HepG2 (cell line): ENCODE measurements at regions not wholly inside any gene's neighbourhood (a gene's known extent, or its start where the extent isn't known, plus 50 kb on each side); places are given as distances from the start of the nearest gene placed in this dataset.

Source experiments
- CCAR2 ChIP-seq: fragments of 200-400 bp; formaldehyde crosslinking; optimal IDR thresholded peaks from 2 replicates; pipeline ENCODE3; 2018; ENCODE audit warnings: low read depth, mild to moderate bottlenecking, low read length, moderate library complexity
- CREB3 ChIP-seq: sonication (generic); formaldehyde crosslinking; IDR thresholded peaks from 2 replicates; pipeline ENCODE4 v1.5.0; 2020; ENCODE audit warnings: missing genetic modification reagents
- HNF4A ChIP-seq: sonication (generic); formaldehyde crosslinking; IDR thresholded peaks from 2 replicates; pipeline ENCODE4 v1.4.0; 2020; ENCODE audit warnings: missing genetic modification reagents
- MXD4 ChIP-seq: IDR thresholded peaks from 2 replicates; pipeline ENCODE4 v1.6.1; 2016; ENCODE audit warnings: mild to moderate bottlenecking, missing biosample characterization, missing genetic modification reagents
- RARG ChIP-seq: sonication (generic); formaldehyde crosslinking; IDR thresholded peaks from 2 replicates; pipeline ENCODE4 v1.4.0; 2020; ENCODE audit warnings: low read depth, mild to moderate bottlenecking, missing genetic modification reagents
- REST ChIP-seq, 2 experiments: IDR thresholded peaks; 2 replicates each; pipeline ENCODE4 v1.6.1; 2011 to 2012; ENCODE audit warnings: low read length in 2 of 2, borderline replicate concordance in 1 of 2, low read depth in 1 of 2, mild to moderate bottlenecking in 1 of 2, moderate library complexity in 1 of 2
- TEAD3 ChIP-seq: optimal IDR thresholded peaks from 2 replicates; pipeline ENCODE3; 2016; ENCODE audit warnings: borderline replicate concordance
- XRCC5 ChIP-seq: fragments of 200-400 bp; formaldehyde crosslinking; optimal IDR thresholded peaks from 2 replicates; pipeline ENCODE3; 2017; ENCODE audit warnings: mild to moderate bottlenecking, low read length
- ZBTB21 ChIP-seq: sonication (generic); formaldehyde crosslinking; IDR thresholded peaks from 2 replicates; pipeline ENCODE4 v1.4.0; 2020; ENCODE audit warnings: missing genetic modification reagents
- ZBTB37 ChIP-seq: sonication (generic); formaldehyde crosslinking; IDR thresholded peaks from 2 replicates; pipeline ENCODE4 v1.4.0; 2020; ENCODE audit warnings: mild to moderate bottlenecking, missing genetic modification reagents
- ZBTB44 ChIP-seq: sonication (generic); formaldehyde crosslinking; IDR thresholded peaks from 2 replicates; pipeline ENCODE4 v1.4.0; 2020; ENCODE audit warnings: missing genetic modification reagents
- ZFP36L1 ChIP-seq: sonication (generic); formaldehyde crosslinking; IDR thresholded peaks from 2 replicates; pipeline ENCODE4 v1.8.0; 2022; ENCODE audit warnings: mild to moderate bottlenecking, missing genetic modification reagents, moderate library complexity
- ZFP91 ChIP-seq: sonication (generic); formaldehyde crosslinking; IDR thresholded peaks from 2 replicates; pipeline ENCODE4 v1.9.0; 2022; ENCODE audit warnings: missing genetic modification reagents, mild to moderate bottlenecking, borderline replicate concordance
- ZMAT3 ChIP-seq: sonication (generic); formaldehyde crosslinking; conservative IDR thresholded peaks from 2 replicates; pipeline ENCODE4 v1.7.0; 2021; ENCODE audit warnings: missing genetic modification reagents
- ZNF251 ChIP-seq: sonication (generic); formaldehyde crosslinking; IDR thresholded peaks from 2 replicates; pipeline ENCODE4 v1.9.0; 2021; ENCODE audit warnings: mild to moderate bottlenecking, missing genetic modification reagents
- ZNF414 ChIP-seq: sonication (generic); formaldehyde crosslinking; IDR thresholded peaks from 2 replicates; pipeline ENCODE4 v1.5.0; 2020; ENCODE audit warnings: missing genetic modification reagents
- ZNF441 ChIP-seq: sonication (generic); formaldehyde crosslinking; IDR thresholded peaks from 2 replicates; pipeline ENCODE4 v1.7.0; 2021; ENCODE audit warnings: missing genetic modification reagents, borderline replicate concordance
- ZNF691 ChIP-seq: sonication (generic); formaldehyde crosslinking; IDR thresholded peaks from 2 replicates; pipeline ENCODE4 v1.4.0; 2020; ENCODE audit warnings: missing genetic modification reagents, low read depth, mild to moderate bottlenecking, borderline replicate concordance

GRCh38 chr7:65265933-65266519 is 107.6 kb upstream of the ZNF92 start (continued):
- TF ChIP-seq REST (IDR thresholded peaks at IDR 0.05; ENCODE audit: borderline replicate concordance in 1 of 2, low read depth in 1 of 2, low read length in 2 of 2), result no peak
- TF ChIP-seq ZNF691 (CRISPR knock-in tag), result no peak
- no peak for TF ChIP-seq ZBTB21 (CRISPR knock-in tag)
- no peak for TF ChIP-seq ZNF441
- no peak for TF ChIP-seq HNF4A (CRISPR knock-in tag)
- TF ChIP-seq ZMAT3 (CRISPR knock-in tag), result no peak
- no peak for TF ChIP-seq XRCC5
- no peak for TF ChIP-seq ZNF414 (CRISPR knock-in tag)
- no peak for TF ChIP-seq CCAR2
- no peak for TF ChIP-seq ZNF251 (CRISPR knock-in tag)
- TF ChIP-seq ZFP91 (CRISPR knock-in tag), result peak; percentile 62
- TF ChIP-seq ZBTB44, result no peak
- no peak for TF ChIP-seq TEAD3 (CRISPR knock-in tag)
- no peak for TF ChIP-seq ZBTB37
- TF ChIP-seq CREB3 (CRISPR knock-in tag), result no peak
- TF ChIP-seq RARG (CRISPR knock-in tag), result no peak
- no peak for TF ChIP-seq MXD4
- no peak for TF ChIP-seq ZFP36L1 (CRISPR knock-in tag)
